OCI-LY1 (cell line): ENCODE measurements at regions not wholly inside any gene's neighbourhood (a gene's known extent, or its start where the extent isn't known, plus 50 kb on each side); places are given as distances from the start of the nearest gene placed in this dataset.

Experiments used
- H2AFZ ChIP-seq: fragments of 200-600 bp; sonication (generic), shearing (Covaris generic); 2 replicates; pipeline ENCODE4 v1.6.0; 2014; ENCODE audit warnings: antibody characterized with exemption, mild to moderate bottlenecking, low read length
- H3F3A ChIP-seq: fragments of 200-600 bp; sonication (generic), shearing (Covaris generic); 2 replicates; pipeline ENCODE4 v1.6.0; 2014; ENCODE audit warnings: mild to moderate bottlenecking, antibody characterized with exemption, low read length, moderate library complexity; ENCODE audit not compliant: insufficient read depth
- H3K27ac ChIP-seq: fragments of 200-600 bp; sonication (generic); 2 replicates; pipeline ENCODE4 v1.5.1; 2014; ENCODE audit warnings: low read length, mixed run types, mild to moderate bottlenecking, low read depth; ENCODE audit not compliant: poor library complexity, severe bottlenecking
- H3K27me3 ChIP-seq: fragments of 200-600 bp; sonication (generic); 2 replicates; pipeline ENCODE4 v1.6.0; 2014; ENCODE audit warnings: antibody characterized with exemption, mild to moderate bottlenecking, low read length, moderate library complexity; ENCODE audit not compliant: insufficient read depth
- H3K36me3 ChIP-seq: fragments of 200-600 bp; sonication (generic); 2 replicates; pipeline ENCODE4 v1.6.1; 2014; ENCODE audit warnings: mild to moderate bottlenecking, antibody characterized with exemption, low read length, moderate library complexity, mixed read lengths; ENCODE audit not compliant: insufficient read depth
- H3K4me1 ChIP-seq: fragments of 200-600 bp; sonication (generic); 2 replicates; pipeline ENCODE4 v1.5.1; 2014; ENCODE audit warnings: mild to moderate bottlenecking, low read length, moderate library complexity; ENCODE audit not compliant: insufficient read depth, severe bottlenecking
- H3K4me2 ChIP-seq: fragments of 200-600 bp; sonication (generic), shearing (Covaris generic); 2 replicates; pipeline ENCODE4 v1.6.1; 2014; ENCODE audit warnings: low read length
- H3K4me3 ChIP-seq: fragments of 200-600 bp; sonication (generic); 2 replicates; pipeline ENCODE4 v1.5.1; 2014; ENCODE audit warnings: low read length, low read depth, mild to moderate bottlenecking, mixed read lengths; ENCODE audit not compliant: poor library complexity, severe bottlenecking
- H3K79me2 ChIP-seq: fragments of 200-600 bp; shearing (Covaris generic); 2 replicates; pipeline ENCODE4 v1.6.1; 2016; ENCODE audit warnings: mixed run types, low read length, mixed read lengths; ENCODE audit not compliant: insufficient read depth
- H3K9ac ChIP-seq: fragments of 200-600 bp; sonication (generic), shearing (Covaris generic); 2 replicates; pipeline ENCODE4 v1.6.1; 2014; ENCODE audit warnings: mild to moderate bottlenecking, low read length, mixed read lengths
- H3K9me2 ChIP-seq: fragments of 200-600 bp; sonication (generic), shearing (Covaris generic); 2 replicates; pipeline ENCODE4 v1.6.1; 2014; ENCODE audit warnings: low read depth, mild to moderate bottlenecking, low read length, mixed read lengths
- H3K9me3 ChIP-seq: fragments of 200-600 bp; shearing (Covaris generic); 2 replicates; pipeline ENCODE4 v1.6.1; 2014; ENCODE audit warnings: low read length, mixed read lengths
- H4K20me1 ChIP-seq: fragments of 200-600 bp; sonication (generic), shearing (Covaris generic); 2 replicates; pipeline ENCODE4 v1.6.0; 2016; ENCODE audit warnings: mild to moderate bottlenecking, low read length; ENCODE audit not compliant: insufficient read depth
- EZH2 ChIP-seq: fragments of 200-600 bp; sonication (generic), shearing (Covaris generic); IDR thresholded peaks from 2 replicates; pipeline ENCODE4 v1.8.0; 2017; ENCODE audit warnings: borderline replicate concordance, mixed run types, mild to moderate bottlenecking, antibody characterized with exemption, low read length, moderate library complexity, mixed read lengths
- TF ChIP-seq, protein P1 (sequence below): fragments of 200-600 bp; sonication (generic), shearing (Covaris generic); IDR thresholded peaks from 2 replicates; pipeline ENCODE4 v1.5.1; 2017; ENCODE audit warnings: mild to moderate bottlenecking, antibody characterized with exemption, low read length, moderate library complexity, mixed read lengths

DNA sequence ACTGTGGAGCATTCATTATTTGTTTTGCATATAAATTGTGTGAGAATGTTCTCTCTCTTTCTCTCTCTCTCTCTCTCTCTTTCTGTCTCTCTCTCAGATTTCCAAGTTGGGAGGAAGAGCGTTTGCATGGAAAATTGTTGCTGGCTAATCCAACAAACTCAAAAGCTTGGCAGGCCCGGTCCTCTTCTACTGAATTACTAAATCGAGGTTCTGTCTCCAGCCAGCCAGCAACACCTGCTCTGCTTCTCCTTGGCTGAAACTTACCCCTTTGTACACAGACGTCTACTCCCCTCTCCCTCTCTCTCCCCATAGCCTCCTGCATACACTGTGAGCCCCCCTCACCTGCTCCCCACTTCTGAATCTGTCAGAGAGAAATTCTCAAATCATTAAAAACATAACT, 996.4 kb upstream of the AUTS2 start:
- TF ChIP-seq, protein P1, sequence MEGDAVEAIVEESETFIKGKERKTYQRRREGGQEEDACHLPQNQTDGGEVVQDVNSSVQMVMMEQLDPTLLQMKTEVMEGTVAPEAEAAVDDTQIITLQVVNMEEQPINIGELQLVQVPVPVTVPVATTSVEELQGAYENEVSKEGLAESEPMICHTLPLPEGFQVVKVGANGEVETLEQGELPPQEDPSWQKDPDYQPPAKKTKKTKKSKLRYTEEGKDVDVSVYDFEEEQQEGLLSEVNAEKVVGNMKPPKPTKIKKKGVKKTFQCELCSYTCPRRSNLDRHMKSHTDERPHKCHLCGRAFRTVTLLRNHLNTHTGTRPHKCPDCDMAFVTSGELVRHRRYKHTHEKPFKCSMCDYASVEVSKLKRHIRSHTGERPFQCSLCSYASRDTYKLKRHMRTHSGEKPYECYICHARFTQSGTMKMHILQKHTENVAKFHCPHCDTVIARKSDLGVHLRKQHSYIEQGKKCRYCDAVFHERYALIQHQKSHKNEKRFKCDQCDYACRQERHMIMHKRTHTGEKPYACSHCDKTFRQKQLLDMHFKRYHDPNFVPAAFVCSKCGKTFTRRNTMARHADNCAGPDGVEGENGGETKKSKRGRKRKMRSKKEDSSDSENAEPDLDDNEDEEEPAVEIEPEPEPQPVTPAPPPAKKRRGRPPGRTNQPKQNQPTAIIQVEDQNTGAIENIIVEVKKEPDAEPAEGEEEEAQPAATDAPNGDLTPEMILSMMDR: no peak
- no peak for TF ChIP-seq EZH2
- Histone ChIP-seq H3K36me3 (no peaks in the 10 kb centered on the region), H3K27me3 (no peaks in the 10 kb centered on the region), H3K4me3 (no peak overlapping the region), H3K9me3 (peaks cover under 1% of the 10 kb centered on the region; the same call in 1 of the 2 replicates), H3K4me1 (peaks cover 31% of the 10 kb centered on the region), H2AFZ (no peak overlapping the region), H3K79me2 (no peaks in the 10 kb centered on the region), H3K9me2 (no peaks in the 10 kb centered on the region), H3K9ac (no peak overlapping the region), H3F3A (no peaks in the 10 kb centered on the region), H4K20me1 (no peaks in the 10 kb centered on the region), H3K27ac (no peak overlapping the region), H3K4me2 (no peak overlapping the region)

- Histone ChIP-seq H4K20me1 (no peaks in the 10 kb centered on the region), H3K4me3 (no peak overlapping the region), H3K9me2 (no peaks in the 10 kb centered on the region), H3K27ac (peak overlapping the region; percentile 23), H3K79me2 (no peaks in the 10 kb centered on the region), H3K9me3 (peaks cover 20% of the 10 kb centered on the region), H2AFZ (no peak overlapping the region), H3K27me3 (no peaks in the 10 kb centered on the region), H3K4me1 (peaks cover 31% of the 10 kb centered on the region), H3K4me2 (peak overlapping the region; percentile 29; the same call in 1 of the 2 replicates), H3K9ac (no peak overlapping the region), H3K36me3 (no peaks in the 10 kb centered on the region), H3F3A (no peaks in the 10 kb centered on the region)
- TF ChIP-seq, protein P1: no peak
- TF ChIP-seq EZH2: no peak
Observed at GRCh38 chr7:68604541-68604940, 993.7 kb upstream of the AUTS2 start.

GRCh38 chr7:68610701-68611100, 987.6 kb upstream of the AUTS2 start:
- no peaks in the 10 kb centered on the region for H3K79me2 ChIP-seq

More at GRCh38 chr7:68610701-68611100, 987.6 kb upstream of the AUTS2 start:
- no peaks in the 10 kb centered on the region for H4K20me1 ChIP-seq
- H3K9ac ChIP-seq: no peak overlapping the region
- TF ChIP-seq EZH2: no peak
- TF ChIP-seq, protein P1: no peak
- H2AFZ ChIP-seq: no peak overlapping the region
- H3K9me3 ChIP-seq: peaks cover 28% of the 10 kb centered on the region
- no peak overlapping the region for H3K4me3 ChIP-seq
- H3K27me3 ChIP-seq: no peaks in the 10 kb centered on the region; the same call in 1 of the 2 replicates
- H3K36me3 ChIP-seq: no peaks in the 10 kb centered on the region; the same call in 1 of the 2 replicates
- no peaks in the 10 kb centered on the region for H3K9me2 ChIP-seq
- H3K4me2 ChIP-seq: no peak overlapping the region
- H3K4me1 ChIP-seq: peaks cover 11% of the 10 kb centered on the region
- no peaks in the 10 kb centered on the region for H3F3A ChIP-seq
- no peak overlapping the region for H3K27ac ChIP-seq
